Upper lobe of left lung (tissue), 6 donors: ENCODE measurements at regions not wholly inside any gene's neighbourhood (a gene's known extent, or its start where the extent isn't known, plus 50 kb on each side); places are given as distances from the start of the nearest gene placed in this dataset.
A peak's percentile ranks its signal among the peaks of the same experiment; 100 is the strongest.

ENCODE experiments used
- ATAC-seq, 2 donors: fragments of 200-7000 bp; cut with Tn5 transposase; one replicate each; pipeline ENCODE4 v1.9.1; 2022; ENCODE audit warnings: mild to moderate bottlenecking in 2 of 2, moderate library complexity in 2 of 2; ENCODE audit not compliant: low FRiP score in 2 of 2
- DNase-seq, 2 donors: peaks; one replicate each; pipeline ENCODE4 v3.0.0-alpha.2; 2019 to 2020
- H3K27ac ChIP-seq, 4 donors: fragments of 200-600 bp; sonication (generic); one replicate each; pipeline ENCODE4 v1.5.1; 2016 to 2019
- H3K27me3 ChIP-seq, 4 donors: fragments of 200-600 bp; sonication (generic); one replicate each; pipeline ENCODE4 v1.5.1; 2017 to 2019
- H3K36me3 ChIP-seq, 4 donors: fragments of 200-600 bp; sonication (generic); one replicate each; pipeline ENCODE4 v1.5.1; 2016 to 2019
- H3K4me1 ChIP-seq, 4 donors: fragments of 200-600 bp; sonication (generic); one replicate each; pipeline ENCODE4 v1.5.1; 2018 to 2019
- H3K4me3 ChIP-seq, 4 donors: fragments of 200-600 bp; sonication (generic); one replicate each; pipeline ENCODE4 v1.5.1; 2017 to 2019; ENCODE audit warnings: mild to moderate bottlenecking in 2 of 4, moderate library complexity in 1 of 4
- H3K9me3 ChIP-seq, 4 donors: fragments of 200-600 bp; sonication (generic); one replicate each; pipeline ENCODE4 v1.5.1; 2018 to 2019
- EP300 ChIP-seq, 4 donors: sonication (generic); formaldehyde crosslinking; IDR thresholded peaks; one replicate each; pipeline ENCODE4 v1.5.1; 2017; ENCODE audit warnings: antibody characterized with exemption in 4 of 4, control low read depth in 2 of 4
- POLR2A ChIP-seq, 4 donors: fragments of 450-650 bp; IDR thresholded peaks; one replicate each; pipeline ENCODE4 v1.5.1; 2016 to 2017; ENCODE audit warnings: antibody characterized with exemption in 4 of 4, mild to moderate bottlenecking in 2 of 4
- POLR2AphosphoS5 ChIP-seq, 2 donors: sonication (generic); formaldehyde crosslinking; IDR thresholded peaks; one replicate each; pipeline ENCODE4 v1.5.1; 2017; ENCODE audit warnings: antibody characterized with exemption in 2 of 2
- WGBS, 2 donors: methylation state at CpG; one replicate each; pipeline ENCODE4 v1.1.5; 2017 to 2018; 5-methylcytosine and 5-hydroxymethylcytosine counted together
- TF ChIP-seq, protein P1 (sequence below), 6 experiments: fragments of 450-650 bp in 4 of 6; fragments of 200-600 bp in 2 of 6; sonication (generic) in 2 of 6; IDR thresholded peaks; one replicate each; pipeline ENCODE4 v1.5.1; 2016 to 2019; ENCODE audit warnings: antibody characterized with exemption in 6 of 6
- donor health status: DM: no; HTN: no; CAD: no; lungs with moderate emphysema.
- donor health status: DM: no; HTN: yes; CAD: no; lungs with severe emphysema.

DNA sequence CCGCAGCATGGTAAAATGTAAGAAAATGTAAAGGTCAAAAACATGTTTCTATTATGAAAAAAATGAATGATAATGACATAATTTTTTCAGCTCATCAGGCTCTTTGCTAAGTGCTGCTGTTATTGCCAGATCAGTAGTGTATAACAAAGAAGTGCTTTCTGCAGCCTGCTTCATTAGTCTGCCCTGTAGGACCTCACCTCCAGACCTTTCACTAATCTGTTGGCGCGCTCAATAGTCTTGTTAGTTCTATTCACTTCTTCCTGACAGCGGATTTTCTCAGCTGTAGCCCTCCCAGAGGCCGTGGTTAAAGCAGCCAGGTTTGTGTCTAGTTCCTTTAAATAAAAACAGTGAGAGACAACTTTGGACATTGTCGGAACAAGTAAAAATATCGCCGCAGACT lies 97.7 kb downstream of the CDCA7 start:
- Histone ChIP-seq H3K36me3 (no peaks in the 10 kb centered on the region), H3K27ac (no peak overlapping the region), H3K27me3 (no peaks in the 10 kb centered on the region), H3K9me3 (no peaks in the 10 kb centered on the region), H3K4me1 (peaks cover 0 to 6% (median 0%) of the 10 kb centered on the region in 4 donors), H3K4me3 (no peak overlapping the region)
- 82 to 89% methylated on average over 8 of the region's 8 CpGs for WGBS, 2 donors
- no peak for ATAC-seq
- TF ChIP-seq, protein P1, sequence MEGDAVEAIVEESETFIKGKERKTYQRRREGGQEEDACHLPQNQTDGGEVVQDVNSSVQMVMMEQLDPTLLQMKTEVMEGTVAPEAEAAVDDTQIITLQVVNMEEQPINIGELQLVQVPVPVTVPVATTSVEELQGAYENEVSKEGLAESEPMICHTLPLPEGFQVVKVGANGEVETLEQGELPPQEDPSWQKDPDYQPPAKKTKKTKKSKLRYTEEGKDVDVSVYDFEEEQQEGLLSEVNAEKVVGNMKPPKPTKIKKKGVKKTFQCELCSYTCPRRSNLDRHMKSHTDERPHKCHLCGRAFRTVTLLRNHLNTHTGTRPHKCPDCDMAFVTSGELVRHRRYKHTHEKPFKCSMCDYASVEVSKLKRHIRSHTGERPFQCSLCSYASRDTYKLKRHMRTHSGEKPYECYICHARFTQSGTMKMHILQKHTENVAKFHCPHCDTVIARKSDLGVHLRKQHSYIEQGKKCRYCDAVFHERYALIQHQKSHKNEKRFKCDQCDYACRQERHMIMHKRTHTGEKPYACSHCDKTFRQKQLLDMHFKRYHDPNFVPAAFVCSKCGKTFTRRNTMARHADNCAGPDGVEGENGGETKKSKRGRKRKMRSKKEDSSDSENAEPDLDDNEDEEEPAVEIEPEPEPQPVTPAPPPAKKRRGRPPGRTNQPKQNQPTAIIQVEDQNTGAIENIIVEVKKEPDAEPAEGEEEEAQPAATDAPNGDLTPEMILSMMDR (IDR thresholded peaks at IDR 0.05) = no peak
- TF ChIP-seq EP300 (IDR thresholded peaks at IDR 0.05) (no peak), POLR2A (IDR thresholded peaks at IDR 0.05) (no peak), POLR2AphosphoS5 (IDR thresholded peaks at IDR 0.05) (no peak)
- no peak for DNase-seq

DNA sequence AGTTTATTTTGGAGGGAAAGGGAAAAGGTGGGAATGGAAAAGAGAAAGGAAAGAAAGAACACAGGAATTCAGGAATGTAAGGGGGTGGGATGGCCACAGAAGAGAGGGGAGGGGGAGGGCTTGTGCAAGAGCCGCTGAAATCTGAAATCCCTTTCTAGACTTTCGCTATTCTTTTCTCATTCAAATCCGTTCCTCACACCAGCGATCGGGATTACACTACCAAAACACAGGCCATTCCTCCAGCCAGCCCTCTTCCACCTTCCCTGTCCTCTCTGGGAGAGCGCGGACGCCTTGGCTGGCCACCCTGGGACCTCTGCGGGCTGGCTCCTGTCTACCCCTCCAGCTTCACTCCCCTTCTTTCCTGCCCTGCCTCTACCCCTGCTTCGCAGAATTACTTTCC lies 102.3 kb downstream of the CDCA7 start:
- Histone ChIP-seq H3K4me3 (no peak overlapping the region), H3K27me3 (no peaks in the 10 kb centered on the region), H3K9me3 (no peaks in the 10 kb centered on the region), H3K4me1 (peaks cover 0 to 7% (median 0%) of the 10 kb centered on the region in 4 donors), H3K36me3 (no peaks in the 10 kb centered on the region), H3K27ac (no peak overlapping the region)
- no peak for DNase-seq
- no peak for ATAC-seq
- WGBS, 2 donors = 85 to 90% methylated on average over 10 of the region's 10 CpGs
- TF ChIP-seq POLR2AphosphoS5 (IDR thresholded peaks at IDR 0.05) (no peak), EP300 (IDR thresholded peaks at IDR 0.05) (no peak), POLR2A (IDR thresholded peaks at IDR 0.05) (no peak)

DNA sequence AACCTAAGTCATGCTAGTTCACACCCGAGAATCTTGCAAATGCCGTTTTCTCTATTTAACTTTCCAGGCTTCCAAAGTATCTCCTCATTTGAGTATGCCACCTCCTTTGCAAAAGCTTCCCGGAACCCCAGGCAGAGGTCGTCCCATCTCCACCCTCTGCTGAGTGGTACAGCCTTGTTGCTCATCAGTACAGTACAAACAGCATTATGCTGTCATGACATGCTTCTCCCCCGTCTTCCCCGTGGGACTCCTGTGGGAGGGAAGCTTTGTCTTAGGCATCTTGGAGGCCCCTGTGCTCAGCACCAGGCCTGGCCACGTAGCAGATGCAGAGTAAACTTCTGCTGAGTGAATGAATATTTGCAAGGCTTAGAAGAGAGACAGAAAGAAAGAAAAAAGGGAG lies 102.7 kb downstream of the CDCA7 start:
- 79 to 85% methylated on average over 7 of the region's 7 CpGs for WGBS, 2 donors
- TF ChIP-seq, protein P1 (IDR thresholded peaks at IDR 0.05) = no peak
- TF ChIP-seq EP300 (IDR thresholded peaks at IDR 0.05) (no peak), POLR2A (IDR thresholded peaks at IDR 0.05) (no peak), POLR2AphosphoS5 (IDR thresholded peaks at IDR 0.05) (no peak)
- ATAC-seq (no peak), DNase-seq (no peak)
- H3K27me3 ChIP-seq = no peaks in the 10 kb centered on the region
- H3K4me3 ChIP-seq = no peak overlapping the region
- H3K27ac ChIP-seq = no peak overlapping the region
- H3K9me3 ChIP-seq = no peaks in the 10 kb centered on the region
- H3K4me1 ChIP-seq = peaks cover 0 to 10% (median 0%) of the 10 kb centered on the region in 4 donors
- no peaks in the 10 kb centered on the region for H3K36me3 ChIP-seq

DNA sequence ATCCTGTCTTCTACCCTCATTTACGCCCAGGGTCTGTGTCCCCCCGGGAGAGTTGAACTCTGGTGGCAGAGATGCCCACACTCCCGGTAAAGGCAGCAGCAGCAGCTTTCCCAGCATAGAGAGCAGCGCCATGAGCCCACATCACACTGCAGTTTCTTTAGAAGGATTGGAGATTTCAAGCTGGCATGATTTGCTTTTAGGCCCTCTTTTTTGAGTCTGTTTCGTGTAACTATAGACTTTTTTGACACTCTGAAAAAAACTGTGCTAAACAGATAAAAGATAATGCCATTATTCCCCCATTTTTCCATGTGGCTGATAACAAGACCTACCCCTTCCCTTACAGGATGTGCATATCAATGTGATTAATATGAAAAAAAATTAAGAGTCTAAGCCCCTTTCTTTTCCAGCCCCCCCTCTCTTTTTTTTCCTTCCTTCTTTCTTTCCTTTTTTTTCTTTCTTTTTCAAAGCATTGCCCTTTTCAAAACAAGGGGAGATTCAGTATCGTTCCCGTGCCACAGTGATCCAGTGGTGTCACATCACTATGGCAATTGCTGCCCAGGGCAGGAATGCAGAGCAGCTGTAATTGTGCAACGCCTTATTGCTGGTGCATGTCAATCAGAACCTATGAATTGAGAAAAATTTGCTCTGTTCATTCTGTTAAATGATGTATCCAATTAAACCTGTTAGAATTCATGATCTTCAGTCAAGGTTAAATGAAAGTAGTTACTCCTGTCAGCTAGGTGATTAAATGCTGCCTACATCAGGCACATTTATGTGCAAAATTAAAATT lies 104.5 kb downstream of the CDCA7 start:
- Histone ChIP-seq H3K4me3 (no peak overlapping the region), H3K36me3 (no peaks in the 10 kb centered on the region), H3K4me1 (peaks cover 0 to 10% (median 0%) of the 10 kb centered on the region in 4 donors), H3K9me3 (no peaks in the 10 kb centered on the region), H3K27me3 (no peaks in the 10 kb centered on the region), H3K27ac (no peak overlapping the region)
- peak in 1 of 2 donors; percentile 32 for DNase-seq
- WGBS, 2 donors = 74 to 75% methylated on average over 8 of the region's 8 CpGs
- no peak for ATAC-seq
- TF ChIP-seq, protein P1 (IDR thresholded peaks at IDR 0.05) = no peak
- no peak for TF ChIP-seq POLR2AphosphoS5 (IDR thresholded peaks at IDR 0.05)
- no peak for TF ChIP-seq POLR2A (IDR thresholded peaks at IDR 0.05)
- TF ChIP-seq EP300 (IDR thresholded peaks at IDR 0.05) = no peak

DNA sequence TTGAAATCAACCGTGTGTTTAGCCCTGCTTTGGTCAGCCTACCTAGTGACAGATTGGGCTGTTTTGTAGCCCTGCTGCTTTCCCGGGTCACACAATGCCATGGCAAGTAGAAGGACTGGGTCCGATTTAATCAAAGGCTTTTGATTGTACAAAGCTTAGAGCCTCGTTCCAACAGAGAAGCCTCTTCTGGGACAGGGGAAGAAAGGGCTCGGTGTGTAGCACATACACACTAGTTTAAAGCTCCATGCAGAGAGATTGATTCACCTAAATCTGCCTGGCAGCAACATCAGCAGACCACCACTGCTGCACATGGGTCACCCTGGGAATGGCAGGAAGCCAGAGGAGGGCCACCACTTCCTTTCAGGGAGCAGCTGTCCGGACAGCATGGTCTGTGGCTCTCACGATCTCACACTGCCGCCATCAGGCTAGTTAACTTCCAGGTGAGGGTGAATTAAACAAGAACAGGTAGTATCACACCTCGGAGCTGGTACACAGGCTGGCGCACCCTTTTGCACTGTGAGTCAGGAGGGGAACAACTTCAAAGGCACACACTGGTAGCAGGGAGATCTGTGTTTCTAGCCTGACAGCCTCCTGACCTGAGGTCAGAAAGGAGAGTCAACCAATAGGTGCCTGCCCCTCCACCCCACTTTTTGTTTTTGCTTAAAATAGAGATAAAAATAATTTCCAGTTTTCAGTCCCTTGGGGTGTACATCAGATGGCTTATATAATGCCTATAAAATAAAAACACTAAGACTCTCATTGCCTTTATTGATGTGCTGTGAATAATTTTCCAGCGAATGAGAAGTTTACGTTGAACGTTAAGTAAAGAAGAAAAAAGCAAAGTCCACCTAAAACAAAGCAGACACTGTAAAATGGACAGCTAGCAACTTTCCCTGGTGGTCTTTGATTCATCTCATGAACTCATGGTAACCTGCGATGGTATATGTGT lies 108.5 kb downstream of the CDCA7 start:
- no peak for TF ChIP-seq POLR2AphosphoS5 (IDR thresholded peaks at IDR 0.05)
- TF ChIP-seq, protein P1 (IDR thresholded peaks at IDR 0.05) = no peak
- TF ChIP-seq POLR2A (IDR thresholded peaks at IDR 0.05) = no peak
- Histone ChIP-seq H3K4me3 (no peak overlapping the region), H3K4me1 (peaks cover 0 to 10% (median 0%) of the 10 kb centered on the region in 4 donors), H3K27me3 (no peaks in the 10 kb centered on the region), H3K27ac (no peak overlapping the region), H3K36me3 (no peaks in the 10 kb centered on the region), H3K9me3 (no peaks in the 10 kb centered on the region)
- DNase-seq (no peak), ATAC-seq (no peak)
- 75 to 76% methylated on average over 12 to 14 of the region's 14 CpGs for WGBS, 2 donors
